Breast epithelium (tissue), 3 donors: ENCODE measurements at regions not wholly inside any gene's neighbourhood (a gene's known extent, or its start where the extent isn't known, plus 50 kb on each side); places are given as distances from the start of the nearest gene placed in this dataset.

Source experiments
- POLR2A ChIP-seq: fragments of 450-650 bp; IDR thresholded peaks from one replicate; pipeline ENCODE4 v1.6.1; 2016; ENCODE audit warnings: antibody characterized with exemption, mild to moderate bottlenecking, moderate library complexity
- POLR2AphosphoS5 ChIP-seq, 3 donors: sonication (generic); formaldehyde crosslinking; IDR thresholded peaks; one replicate each; pipeline ENCODE4 v1.6.1; 2017; ENCODE audit warnings: antibody characterized with exemption in 3 of 3
- TF ChIP-seq, protein P1 (sequence below), 3 donors: fragments of 450-650 bp; IDR thresholded peaks; one replicate each; pipeline ENCODE4 v1.5.1; 2016 to 2017; ENCODE audit warnings: antibody characterized with exemption in 3 of 3, mild to moderate bottlenecking in 3 of 3, moderate library complexity in 3 of 3

DNA sequence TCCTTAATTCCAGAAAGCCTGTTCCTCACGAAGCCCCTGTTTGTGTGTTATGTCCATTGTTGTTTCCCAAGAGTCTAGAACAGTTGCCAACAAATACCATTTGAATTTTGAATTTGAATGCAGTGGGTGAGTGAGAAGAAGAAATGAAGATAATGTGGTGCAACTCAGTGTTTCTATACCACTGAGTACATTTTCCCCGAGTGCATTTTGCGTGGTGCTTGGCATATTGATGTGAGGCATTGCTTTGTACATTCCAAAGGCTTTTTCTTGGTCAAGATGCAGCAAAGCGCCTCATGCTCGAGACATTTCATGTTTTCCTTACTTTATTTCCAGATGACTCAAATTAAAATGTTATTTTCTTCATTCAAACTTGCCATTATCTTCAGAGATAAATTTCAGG, 253.1 kb upstream of the RPS6KA3 start:
- TF ChIP-seq, protein P1, sequence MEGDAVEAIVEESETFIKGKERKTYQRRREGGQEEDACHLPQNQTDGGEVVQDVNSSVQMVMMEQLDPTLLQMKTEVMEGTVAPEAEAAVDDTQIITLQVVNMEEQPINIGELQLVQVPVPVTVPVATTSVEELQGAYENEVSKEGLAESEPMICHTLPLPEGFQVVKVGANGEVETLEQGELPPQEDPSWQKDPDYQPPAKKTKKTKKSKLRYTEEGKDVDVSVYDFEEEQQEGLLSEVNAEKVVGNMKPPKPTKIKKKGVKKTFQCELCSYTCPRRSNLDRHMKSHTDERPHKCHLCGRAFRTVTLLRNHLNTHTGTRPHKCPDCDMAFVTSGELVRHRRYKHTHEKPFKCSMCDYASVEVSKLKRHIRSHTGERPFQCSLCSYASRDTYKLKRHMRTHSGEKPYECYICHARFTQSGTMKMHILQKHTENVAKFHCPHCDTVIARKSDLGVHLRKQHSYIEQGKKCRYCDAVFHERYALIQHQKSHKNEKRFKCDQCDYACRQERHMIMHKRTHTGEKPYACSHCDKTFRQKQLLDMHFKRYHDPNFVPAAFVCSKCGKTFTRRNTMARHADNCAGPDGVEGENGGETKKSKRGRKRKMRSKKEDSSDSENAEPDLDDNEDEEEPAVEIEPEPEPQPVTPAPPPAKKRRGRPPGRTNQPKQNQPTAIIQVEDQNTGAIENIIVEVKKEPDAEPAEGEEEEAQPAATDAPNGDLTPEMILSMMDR (IDR thresholded peaks at IDR 0.05): no peak
- TF ChIP-seq POLR2A (no peak), POLR2AphosphoS5 (IDR thresholded peaks at IDR 0.05) (no peak)
